Suprapubic skin (tissue), 4 donors: ENCODE measurements at regions not wholly inside any gene's neighbourhood (a gene's known extent, or its start where the extent isn't known, plus 50 kb on each side); places are given as distances from the start of the nearest gene placed in this dataset.

Source experiments
- CTCF ChIP-seq, 2 donors: fragments of 200-600 bp in 1 of 2; fragments of 450-650 bp in 1 of 2; sonication (generic) in 1 of 2; IDR thresholded peaks; one replicate each; pipeline ENCODE4 v1.5.1; 2016 to 2019; ENCODE audit warnings: antibody characterized with exemption in 2 of 2, mild to moderate bottlenecking in 1 of 2, moderate library complexity in 1 of 2
- EP300 ChIP-seq: sonication (generic); formaldehyde crosslinking; IDR thresholded peaks from one replicate; pipeline ENCODE4 v1.6.1; 2017; ENCODE audit warnings: antibody characterized with exemption
- POLR2A ChIP-seq, 2 donors: fragments of 450-650 bp; IDR thresholded peaks; one replicate each; pipeline ENCODE4 v1.6.1; 2017; ENCODE audit warnings: antibody characterized with exemption in 2 of 2, mild to moderate bottlenecking in 2 of 2, moderate library complexity in 2 of 2
- POLR2AphosphoS5 ChIP-seq, 3 donors: sonication (generic); formaldehyde crosslinking; IDR thresholded peaks; one replicate each; pipeline ENCODE4 v1.6.1; 2017; ENCODE audit warnings: antibody characterized with exemption in 3 of 3

- TF ChIP-seq CTCF (IDR thresholded peaks at IDR 0.05) (no peak), POLR2A (IDR thresholded peaks at IDR 0.05) (no peak), POLR2AphosphoS5 (IDR thresholded peaks at IDR 0.05) (no peak), EP300 (no peak)
Measured at GRCh38 chr1:219432191-219432606, 180.7 kb downstream of the ZC3H11B start.
